IPS DF 19.7 (cell line): ENCODE measurements at regions not wholly inside any gene's neighbourhood (a gene's known extent, or its start where the extent isn't known, plus 50 kb on each side); places are given as distances from the start of the nearest gene placed in this dataset.
"Not testable (repeated sequence)": the region's sequence is repeated elsewhere in the genome, so short reads cannot be mapped to it uniquely, and the experiment has no call there.

Experiments used
- DNase-seq: peaks from one replicate; pipeline ENCODE4 v3.0.0-alpha.2; 2013; ENCODE audit warnings: low read depth, low spot score

- peak; percentile 59 for DNase-seq
Measured at GRCh38 chr10:53209944-53210611, 437.5 kb upstream of the MBL2 start.

DNA sequence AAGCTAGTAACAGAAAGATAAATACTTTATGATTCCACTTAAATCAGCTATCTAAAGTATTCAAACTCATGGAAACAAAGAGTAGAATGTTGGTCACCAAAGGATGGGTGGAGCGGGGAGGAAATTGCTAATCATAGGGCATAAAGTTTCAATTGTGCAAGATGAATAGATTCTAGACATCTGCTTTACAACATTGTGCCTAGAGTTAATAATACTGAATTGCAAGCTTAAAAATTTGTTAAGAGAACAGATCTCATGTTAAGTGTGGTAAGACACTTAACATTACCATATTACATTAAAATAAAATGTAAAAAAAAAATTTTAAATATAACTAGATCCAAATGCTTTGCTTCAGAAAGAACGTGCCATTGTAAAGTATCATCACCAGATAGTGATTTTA, 411.1 kb upstream of the MBL2 start:
- no peak for DNase-seq

GRCh38 chr10:53177468-53177867, 404.9 kb upstream of the MBL2 start:
- DNase-seq = no peak

GRCh38 chr10:53166325-53166724, 393.7 kb upstream of the MBL2 start:
- no peak for DNase-seq

DNA sequence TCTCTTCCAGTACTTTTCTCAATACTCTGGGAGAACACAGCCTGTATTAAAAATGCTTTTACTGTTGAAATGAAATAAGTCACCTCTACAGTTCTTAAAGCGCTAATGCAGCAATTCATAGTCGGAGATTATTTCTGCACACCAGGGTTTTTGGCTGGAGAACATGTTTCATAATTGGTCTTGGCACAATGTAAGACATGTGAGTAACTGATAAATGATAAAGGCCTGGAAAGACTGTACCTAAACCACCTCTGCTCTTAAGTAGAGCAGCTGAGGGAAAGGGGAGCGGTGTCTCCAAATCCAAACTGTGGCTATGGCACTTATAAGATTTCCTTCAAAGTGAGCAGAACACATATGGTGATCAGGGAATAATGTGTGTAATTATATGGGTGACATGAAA, 390.3 kb upstream of the MBL2 start:
- DNase-seq = no peak

DNA sequence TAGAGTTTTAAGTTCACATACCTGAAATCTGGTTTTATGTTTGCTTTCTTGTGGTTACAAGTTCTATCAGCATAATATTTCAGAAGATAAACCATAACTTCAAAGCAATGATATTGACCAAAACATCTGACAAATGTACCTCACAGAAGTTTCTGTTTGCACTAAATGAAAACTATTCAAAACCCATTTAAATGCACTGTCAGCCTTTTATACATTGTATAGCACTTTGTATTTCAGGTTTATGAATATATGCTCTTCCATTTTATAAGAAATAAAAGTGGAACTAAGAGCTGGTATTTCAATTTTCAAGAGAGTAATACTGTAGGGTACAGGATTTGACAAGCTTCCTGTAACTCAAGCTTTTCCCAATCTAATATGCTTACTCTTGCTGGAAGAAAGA, 388.6 kb upstream of the MBL2 start:
- no peak for DNase-seq

GRCh38 chr10:53155674-53156073, 383.1 kb upstream of the MBL2 start:
- not testable (repeated sequence) for DNase-seq

GRCh38 chr10:53153831-53154230, 381.2 kb upstream of the MBL2 start:
- DNase-seq = no peak

DNA sequence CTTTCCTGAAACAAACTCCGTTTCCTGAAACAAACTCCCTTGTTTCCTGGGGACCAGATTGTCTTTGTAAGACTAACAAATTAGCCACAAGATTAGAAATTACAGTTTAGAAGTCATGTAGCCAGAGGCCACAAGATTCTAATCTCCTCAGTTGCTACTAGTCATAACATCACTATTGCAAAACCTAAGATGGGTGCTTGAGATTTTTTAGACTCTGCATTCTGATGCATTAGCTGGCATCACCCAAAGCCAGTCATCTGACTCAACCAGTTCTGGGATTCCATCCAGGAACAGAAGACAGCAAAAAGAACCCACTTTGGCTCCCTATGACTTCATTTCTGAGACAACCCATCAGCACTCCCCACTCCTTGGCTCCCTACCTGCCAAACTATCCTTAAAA, 367.9 kb upstream of the MBL2 start:
- no peak for DNase-seq

GRCh38 chr10:53135897-53136253, 363.3 kb upstream of the MBL2 start:
- no peak for DNase-seq

- DNase-seq = no peak
Measured at GRCh38 chr10:53135213-53135896, 362.8 kb upstream of the MBL2 start.

DNA sequence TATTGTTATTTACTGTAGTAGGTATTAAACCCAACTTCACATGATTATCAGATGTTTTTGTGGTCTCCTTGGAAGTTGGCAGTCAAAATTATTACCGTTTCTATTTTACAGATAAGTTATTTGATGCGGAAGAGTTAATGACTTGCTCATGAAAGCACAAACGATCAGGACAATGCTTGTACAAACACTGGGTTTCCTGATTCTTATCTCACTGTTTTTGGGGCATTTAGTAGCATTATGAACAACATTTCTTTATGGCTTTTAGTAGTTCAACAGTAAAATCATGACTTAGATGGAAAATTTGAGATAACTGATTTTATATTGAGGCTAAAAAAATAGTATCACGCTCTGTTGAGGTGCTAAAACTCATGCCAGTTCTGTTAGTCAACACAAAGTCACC, 361.5 kb upstream of the MBL2 start:
- DNase-seq = no peak

GRCh38 chr10:53130337-53130736, 357.8 kb upstream of the MBL2 start:
- DNase-seq = no peak

DNA sequence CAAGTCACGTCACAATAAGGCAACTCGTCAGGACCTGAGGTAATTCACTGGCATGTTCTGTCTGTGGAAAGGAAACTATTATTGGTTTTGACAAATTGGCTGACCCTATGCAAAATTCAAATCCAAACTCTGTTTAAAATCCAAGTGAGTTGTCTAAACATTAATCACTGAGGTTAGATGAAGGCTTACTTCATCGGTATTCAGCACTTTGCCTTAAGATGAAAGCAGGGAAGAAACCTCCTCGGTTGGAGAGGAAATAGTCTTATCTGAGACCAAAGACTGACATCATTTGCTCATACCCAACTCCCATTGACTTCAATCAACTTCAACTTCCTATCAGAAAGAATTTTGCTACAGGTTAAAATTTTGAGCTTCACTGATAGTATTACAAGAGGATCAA, 355.1 kb upstream of the MBL2 start:
- DNase-seq = no peak

GRCh38 chr10:53123311-53123710, 350.7 kb upstream of the MBL2 start:
- DNase-seq = no peak

DNA sequence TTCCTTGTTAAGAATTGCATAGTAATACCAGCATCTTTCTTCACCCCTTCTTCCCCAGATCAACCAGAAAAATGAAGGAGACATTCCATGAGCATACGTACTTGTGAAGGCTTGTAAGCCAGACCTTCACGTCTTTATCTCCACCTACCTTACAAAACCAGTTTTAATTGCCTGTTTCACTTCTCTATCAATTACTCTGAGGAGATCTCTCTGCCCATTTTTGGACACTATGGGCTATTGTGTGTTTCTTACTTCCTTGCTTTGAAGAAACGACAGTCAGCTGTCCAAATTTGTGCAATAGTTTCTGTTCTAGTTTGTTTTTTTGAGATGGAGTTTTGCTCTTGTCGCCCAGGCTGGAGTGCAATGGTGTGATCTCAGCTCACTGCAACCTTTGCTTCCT, 349.7 kb upstream of the MBL2 start:
- DNase-seq = no peak

GRCh38 chr10:53115660-53116059, 343.1 kb upstream of the MBL2 start:
- no peak for DNase-seq

GRCh38 chr10:53111529-53111928, 338.9 kb upstream of the MBL2 start:
- DNase-seq = no peak

GRCh38 chr10:53109320-53109719, 336.7 kb upstream of the MBL2 start:
- DNase-seq = no peak

GRCh38 chr10:53108317-53108934, 335.8 kb upstream of the MBL2 start:
- no peak for DNase-seq

DNA sequence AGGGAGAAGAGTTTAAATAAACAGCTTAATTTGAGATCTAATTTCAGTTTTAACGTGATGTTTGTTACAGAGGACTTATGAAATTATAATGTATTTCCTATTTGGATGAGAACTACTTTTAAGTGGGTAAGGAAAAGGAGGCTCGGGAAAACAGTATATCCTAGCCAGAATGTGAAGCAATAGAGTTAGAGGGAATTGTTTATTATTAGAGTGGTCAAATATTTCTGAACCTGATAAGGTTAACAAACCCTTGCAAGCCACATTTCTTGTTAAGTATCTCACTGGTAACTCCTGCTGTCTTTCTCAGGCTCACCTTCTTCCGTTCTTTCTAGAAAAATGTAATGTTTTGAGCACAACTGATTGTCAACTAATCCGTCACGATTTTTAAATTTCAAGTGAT, 335.1 kb upstream of the MBL2 start:
- DNase-seq = no peak

DNA sequence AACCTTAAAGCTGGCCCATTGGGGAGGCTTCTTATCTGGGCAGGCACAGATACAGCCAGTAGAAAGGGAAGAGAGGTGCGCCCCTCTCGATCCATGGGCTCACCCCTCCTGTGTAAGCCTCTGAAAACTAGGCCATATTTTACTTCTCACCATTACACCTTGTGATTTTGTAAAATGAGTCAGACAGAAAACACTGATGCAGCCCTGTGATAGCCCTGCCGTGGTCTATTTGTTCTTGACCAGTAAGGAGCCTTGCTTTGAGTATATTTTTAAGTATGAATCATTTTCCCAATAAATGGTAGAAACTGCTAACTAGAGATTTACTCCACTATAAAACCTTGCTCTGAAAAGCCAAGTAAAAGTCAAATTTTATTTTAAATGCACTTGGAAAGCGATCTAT, 329.8 kb upstream of the MBL2 start:
- no peak for DNase-seq

DNA sequence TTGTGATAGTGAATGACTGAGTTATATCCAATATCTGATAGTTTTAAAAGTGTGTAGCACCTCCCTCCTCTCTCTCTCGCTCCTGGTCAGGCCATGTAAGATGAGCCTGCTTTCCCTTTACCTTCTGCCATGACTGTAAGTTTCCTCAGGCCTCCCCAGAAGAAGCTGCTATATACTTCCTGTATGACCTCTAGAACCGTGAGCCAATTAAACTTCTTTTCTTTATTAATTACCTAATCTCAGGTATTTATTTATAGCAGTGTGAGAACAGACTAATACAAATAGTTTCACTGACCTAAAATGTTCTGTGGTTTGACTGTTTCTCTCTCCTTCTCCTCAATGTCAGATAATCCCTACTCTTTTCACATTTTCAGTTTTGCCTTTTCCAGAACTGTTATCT, 321.3 kb upstream of the MBL2 start:
- DNase-seq = no peak
